Ishikawa (cell line): ENCODE measurements at regions not wholly inside any gene's neighbourhood (a gene's known extent, or its start where the extent isn't known, plus 50 kb on each side); places are given as distances from the start of the nearest gene placed in this dataset.
A peak's percentile ranks its signal among the peaks of the same experiment; 100 is the strongest.

Experiments used
- CEBPB ChIP-seq: IDR thresholded peaks from 2 replicates; pipeline ENCODE4 v1.6.1; 2012
- CREB1 ChIP-seq: IDR thresholded peaks from 2 replicates; pipeline ENCODE4 v1.6.1; 2012; ENCODE audit warnings: low read depth
- EGR1 ChIP-seq: IDR thresholded peaks from 2 replicates; pipeline ENCODE4 v1.6.1; 2012
- EP300 ChIP-seq: IDR thresholded peaks from 2 replicates; pipeline ENCODE4 v1.6.1; 2012; ENCODE audit warnings: borderline replicate concordance
- FOXM1 ChIP-seq: IDR thresholded peaks from 2 replicates; pipeline ENCODE4 v1.6.1; 2012; ENCODE audit warnings: low read depth, borderline replicate concordance
- MAX ChIP-seq: IDR thresholded peaks from 2 replicates; pipeline ENCODE4 v1.6.1; 2012
- NFIC ChIP-seq: IDR thresholded peaks from 2 replicates; pipeline ENCODE4 v1.6.1; 2012
- RAD21 ChIP-seq: IDR thresholded peaks from 2 replicates; pipeline ENCODE4 v1.6.1; 2012; ENCODE audit warnings: low read depth
- REST ChIP-seq: IDR thresholded peaks from 2 replicates; pipeline ENCODE4 v1.6.1; 2012; ENCODE audit warnings: low read depth, mild to moderate bottlenecking
- TAF1 ChIP-seq: IDR thresholded peaks from 2 replicates; pipeline ENCODE4 v1.6.1; 2012; ENCODE audit warnings: low read depth, mild to moderate bottlenecking
- TCF12 ChIP-seq: IDR thresholded peaks from 2 replicates; pipeline ENCODE4 v1.6.1; 2012; ENCODE audit warnings: low read depth
- TEAD4 ChIP-seq: IDR thresholded peaks from 2 replicates; pipeline ENCODE4 v1.6.1; 2012
- USF1 ChIP-seq: IDR thresholded peaks from 2 replicates; pipeline ENCODE4 v1.6.1; 2012
- YY1 ChIP-seq: IDR thresholded peaks from 2 replicates; pipeline ENCODE4 v1.6.1; 2012; ENCODE audit warnings: low read depth
- ZBTB7A ChIP-seq: IDR thresholded peaks from 2 replicates; pipeline ENCODE4 v1.6.1; 2012; ENCODE audit warnings: low read depth

- TF ChIP-seq NFIC (no peak), YY1 (no peak)
These were observed 95.0 kb downstream of the KLF12 start for GRCh38 chr13:74039154-74039553.

- TF ChIP-seq YY1 (no peak), CREB1 (no peak), MAX (no peak), TAF1 (no peak), USF1 (no peak), REST (no peak), CEBPB (no peak), TEAD4 (no peak), NFIC (no peak), TCF12 (no peak), RAD21 (no peak), FOXM1 (no peak), EGR1 (no peak)
These were observed 96.4 kb downstream of the KLF12 start for GRCh38 chr13:74037762-74038161.

- TF ChIP-seq CEBPB (0 out of 2 replicates have a peak, but pooled peaks have one; percentile 5), USF1 (no peak)
These were observed 97.8 kb downstream of the KLF12 start for GRCh38 chr13:74036373-74036772.

GRCh38 chr13:74035896-74036295, 98.3 kb downstream of the KLF12 start:
- TF ChIP-seq CREB1 (no peak), TAF1 (no peak), YY1 (no peak), USF1 (no peak), TCF12 (no peak), CEBPB (no peak), TEAD4 (no peak), MAX (no peak), ZBTB7A (no peak), REST (no peak), FOXM1 (no peak), EGR1 (no peak)

- TF ChIP-seq MAX: no peak
These were observed 101.9 kb downstream of the KLF12 start for GRCh38 chr13:74032325-74032724.

GRCh38 chr13:74027161-74027779, 106.9 kb downstream of the KLF12 start:
- TF ChIP-seq EP300 (no peak), FOXM1 (no peak), RAD21 (no peak), TAF1 (no peak), CEBPB (no peak), ZBTB7A (no peak), TEAD4 (no peak), MAX (no peak), NFIC (no peak)
